NCI-H748 (cell line): ENCODE measurements at regions not wholly inside any gene's neighbourhood (a gene's known extent, or its start where the extent isn't known, plus 50 kb on each side); places are given as distances from the start of the nearest gene placed in this dataset.

Experiments
- DNase-seq: peaks from one replicate; lab custom pipeline; 2025; ENCODE audit not compliant: unreplicated experiment; lab: John Stamatoyannopoulos, UW

DNA sequence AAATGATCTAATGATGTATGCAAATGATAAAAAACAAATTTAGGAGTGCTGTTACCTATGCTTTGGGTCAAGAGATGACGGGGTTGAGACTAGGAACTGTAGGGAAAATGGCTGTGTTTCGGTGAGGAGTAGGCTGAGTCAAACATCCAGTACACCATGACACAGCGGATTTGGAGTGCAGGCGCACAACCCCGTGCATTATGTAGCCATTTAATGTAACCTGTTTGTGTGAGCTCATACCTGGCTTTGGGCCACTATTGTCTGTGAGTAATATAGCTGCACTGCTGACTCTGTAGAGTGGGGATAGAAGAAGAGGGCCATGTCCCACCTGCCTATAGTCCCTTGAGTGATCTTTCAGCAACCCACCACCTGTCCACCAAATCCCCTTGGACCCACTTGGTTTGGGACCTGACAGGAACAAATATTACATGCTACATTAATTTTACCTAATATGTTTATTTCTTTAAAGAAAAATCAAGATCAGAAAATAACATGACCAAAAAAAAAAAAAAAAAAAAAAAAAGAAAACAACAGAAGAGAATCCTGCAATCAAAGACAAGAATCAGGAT, 95.5 kb upstream of the KLHL1 start:
- DNase-seq = peak; percentile 61

DNA sequence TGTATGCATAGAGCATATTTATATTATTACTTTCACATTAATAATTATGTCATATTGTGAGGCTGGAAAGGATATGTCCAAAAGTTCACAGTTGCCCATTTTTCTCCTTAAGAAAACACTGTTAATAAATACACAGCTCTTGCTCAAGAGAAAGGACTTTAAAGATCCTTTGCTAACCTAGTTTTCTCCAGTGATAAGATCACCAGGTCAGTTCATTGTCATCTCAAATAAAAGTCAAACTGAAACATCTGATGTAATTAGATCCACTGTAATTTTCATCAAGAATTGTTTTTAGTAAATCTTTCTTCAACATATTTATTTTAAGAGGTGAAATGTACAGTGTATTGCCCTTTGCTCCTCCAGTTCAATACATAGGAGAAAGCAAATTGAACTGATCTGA, 82.8 kb upstream of the KLHL1 start:
- no peak for DNase-seq

DNA sequence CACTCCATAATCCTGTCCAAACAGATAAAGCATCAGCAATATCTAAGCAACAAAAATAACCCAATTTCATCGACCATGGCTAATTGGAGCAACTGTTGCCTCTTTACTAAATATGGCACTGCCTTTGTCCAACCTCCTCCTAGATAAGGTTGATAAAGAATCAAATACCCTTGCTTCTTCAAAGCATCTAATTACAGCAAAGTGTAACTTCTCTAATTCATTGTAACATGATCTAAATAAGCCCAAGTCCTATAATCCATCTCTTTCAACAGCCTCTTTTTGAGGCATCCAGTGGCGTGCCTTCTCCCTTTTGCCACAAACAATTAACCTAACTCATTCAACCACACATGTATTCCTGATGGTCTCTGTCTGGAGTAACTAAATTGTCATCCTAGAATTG, 81.7 kb upstream of the KLHL1 start:
- DNase-seq = peak; percentile 80

DNA sequence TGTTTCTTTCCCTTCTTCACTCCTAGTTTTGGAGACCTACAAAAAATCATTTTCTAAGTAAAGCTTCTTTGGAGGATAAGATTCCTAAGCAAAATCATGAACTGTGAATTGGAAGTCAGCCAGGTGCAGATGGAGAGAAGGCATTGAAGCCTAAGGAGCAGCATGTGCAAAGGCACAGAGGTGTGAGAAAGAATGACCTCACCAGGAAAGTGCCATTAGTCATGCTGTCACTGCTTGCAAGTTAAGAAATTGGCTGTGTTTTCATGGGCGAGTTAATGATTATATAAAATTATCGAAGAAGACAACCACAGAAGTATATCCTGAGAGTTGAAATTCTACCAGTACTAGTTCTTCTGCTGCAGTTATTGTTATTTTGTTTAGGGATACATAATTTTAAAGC, 80.3 kb upstream of the KLHL1 start:
- DNase-seq = no peak

DNA sequence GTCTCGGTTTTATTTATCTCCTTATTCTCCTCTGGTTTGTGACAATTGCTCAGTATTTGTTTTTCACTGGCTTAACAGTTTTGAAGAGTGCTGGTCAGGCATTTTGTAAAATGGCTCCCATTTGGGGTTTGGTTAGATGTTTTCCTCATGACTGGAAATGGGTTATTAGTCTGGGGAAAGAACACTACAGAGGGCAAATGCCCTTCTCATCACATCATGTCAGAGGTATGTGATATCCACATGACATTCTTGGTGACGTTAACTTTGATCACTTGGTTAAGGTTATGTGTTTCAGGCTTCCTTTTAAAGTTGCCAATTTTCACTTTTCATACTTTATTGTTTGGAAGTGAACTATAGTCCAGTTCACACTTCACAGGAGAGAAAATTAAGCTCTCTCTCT, 74.8 kb upstream of the KLHL1 start:
- no peak for DNase-seq
